GM12874 (cell line): ENCODE measurements at regions not wholly inside any gene's neighbourhood (a gene's known extent, or its start where the extent isn't known, plus 50 kb on each side); places are given as distances from the start of the nearest gene placed in this dataset.

ENCODE experiments used
- CTCF ChIP-seq: IDR thresholded peaks from 2 replicates; pipeline ENCODE4 v1.5.1; 2011; ENCODE audit warnings: low read depth, mild to moderate bottlenecking, control low read depth, low read length, moderate library complexity; ENCODE audit not compliant: insufficient read depth

- no peak for TF ChIP-seq CTCF
These were observed 126.5 kb upstream of the GDNF start for GRCh38 chr5:37966291-37966690.

GRCh38 chr5:37962389-37962788 lies 122.5 kb upstream of the GDNF start:
- no peak for TF ChIP-seq CTCF

- no peak for TF ChIP-seq CTCF
These were observed 117.4 kb upstream of the GDNF start for GRCh38 chr5:37957218-37957617.

GRCh38 chr5:37955748-37956147 lies 115.9 kb upstream of the GDNF start:
- TF ChIP-seq CTCF = no peak

- TF ChIP-seq CTCF = no peak
These were observed 114.7 kb upstream of the GDNF start for GRCh38 chr5:37954561-37954960.

GRCh38 chr5:37951946-37952721 lies 112.3 kb upstream of the GDNF start:
- TF ChIP-seq CTCF = no peak

GRCh38 chr5:37950436-37950835 lies 110.6 kb upstream of the GDNF start:
- TF ChIP-seq CTCF = no peak

GRCh38 chr5:37945446-37945845 lies 105.6 kb upstream of the GDNF start:
- no peak for TF ChIP-seq CTCF
